SH-SY5Y (cell line): ENCODE measurements at regions not wholly inside any gene's neighbourhood (a gene's known extent, or its start where the extent isn't known, plus 50 kb on each side); places are given as distances from the start of the nearest gene placed in this dataset.

Experiments used
- GATA2 ChIP-seq: IDR thresholded peaks from 2 replicates; pipeline ENCODE4 v1.6.1; 2011; ENCODE audit warnings: mild to moderate bottlenecking, low read depth, low read length
- GATA3 ChIP-seq: IDR thresholded peaks from 2 replicates; pipeline ENCODE4 v1.6.1; 2011; ENCODE audit warnings: low read depth, mild to moderate bottlenecking, low read length, moderate library complexity

DNA sequence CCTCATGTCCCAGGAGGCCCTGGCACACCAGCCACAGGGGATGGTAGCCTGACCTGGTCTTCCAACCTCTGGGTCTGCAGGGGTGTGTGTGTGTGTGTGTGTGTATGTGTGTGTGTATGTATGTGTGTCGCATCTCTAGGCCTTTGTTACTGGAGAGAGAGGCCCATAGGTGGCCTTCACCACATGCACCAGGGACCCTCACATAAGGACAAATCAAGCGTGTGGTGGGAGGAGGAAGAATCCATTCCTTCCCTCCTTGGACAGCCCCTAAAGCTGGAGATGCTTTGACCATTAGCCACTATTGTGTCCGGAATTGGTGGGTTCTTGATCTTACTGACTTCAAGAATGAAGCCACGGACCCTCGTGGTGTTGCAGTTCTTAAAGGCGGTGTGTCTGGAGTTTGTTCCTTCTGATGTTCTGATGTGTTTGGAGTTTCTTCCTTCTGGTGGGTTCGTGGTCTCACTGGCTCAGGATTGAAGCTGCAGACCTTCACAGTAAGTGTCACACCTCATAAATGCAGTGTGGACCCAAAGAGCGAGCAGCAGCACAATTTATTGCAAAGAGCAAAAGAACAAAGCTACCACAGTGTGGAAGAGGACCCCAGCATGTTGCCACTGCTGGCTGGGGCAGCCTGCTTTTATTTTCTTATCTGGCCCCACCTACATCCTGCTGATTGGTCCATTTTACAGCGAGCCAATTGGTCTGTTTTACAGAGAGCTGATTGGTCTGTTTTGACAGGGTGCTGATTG, 104.1 kb downstream of the DDX1 start:
- TF ChIP-seq GATA3 (no peak), GATA2 (no peak)

GRCh38 chr2:15700131-15700530, 108.5 kb downstream of the DDX1 start:
- TF ChIP-seq GATA2 (no peak), GATA3 (no peak)

- TF ChIP-seq GATA2 (no peak), GATA3 (no peak)
These were observed 109.1 kb downstream of the DDX1 start for GRCh38 chr2:15700599-15701340.

DNA sequence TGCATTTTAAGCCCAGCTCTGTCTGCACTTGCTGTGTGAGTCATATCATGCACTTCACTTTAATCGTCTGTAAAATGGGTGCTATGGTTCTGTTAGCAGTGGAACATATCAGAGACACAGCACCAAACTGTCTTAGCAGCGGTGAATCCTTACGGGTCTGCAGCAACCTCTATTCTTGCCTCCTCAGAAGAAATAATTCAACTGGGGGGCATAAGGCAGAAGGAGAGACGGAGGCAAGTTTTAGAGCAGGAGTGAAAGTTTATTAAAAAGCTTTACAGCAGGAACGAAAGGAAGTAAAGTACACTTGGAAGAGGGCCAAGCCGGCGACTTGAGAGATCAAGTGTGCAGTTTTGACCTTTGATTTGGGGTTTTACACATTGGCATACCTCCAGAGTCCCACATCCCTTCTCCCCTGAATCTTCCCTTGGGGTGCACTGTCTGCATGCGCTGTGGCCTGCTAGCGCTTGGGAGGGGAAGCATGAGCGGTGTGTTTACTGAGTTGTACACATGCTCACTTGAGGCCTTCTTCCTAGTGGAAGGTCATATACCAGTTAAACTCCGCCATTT, 109.8 kb downstream of the DDX1 start:
- TF ChIP-seq GATA3 (no peak), GATA2 (no peak)

DNA sequence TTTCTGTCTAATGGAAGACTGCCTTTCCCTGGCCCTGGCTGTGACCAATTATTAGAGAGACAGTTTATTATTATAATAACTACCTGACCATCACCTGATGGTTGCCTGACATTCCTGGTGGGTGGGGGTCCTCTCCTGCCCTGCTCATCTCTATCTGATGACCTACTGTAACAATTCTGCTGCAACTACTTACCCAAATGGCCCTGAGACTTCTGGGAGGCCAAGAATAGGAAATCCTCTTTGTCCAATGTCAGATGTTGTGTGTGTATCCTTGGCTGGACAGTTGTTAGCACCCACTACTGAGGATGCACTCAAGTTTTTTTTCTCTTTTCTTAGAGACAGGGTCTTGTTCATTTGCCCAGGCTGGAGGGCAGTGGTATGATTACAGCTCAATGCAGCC, 110.3 kb downstream of the DDX1 start:
- TF ChIP-seq GATA3 (no peak), GATA2 (no peak)

GRCh38 chr2:15702452-15702851, 110.8 kb downstream of the DDX1 start:
- TF ChIP-seq GATA3 = no peak
- TF ChIP-seq GATA2 = no peak

GRCh38 chr2:15703365-15703869, 111.7 kb downstream of the DDX1 start:
- TF ChIP-seq GATA2 = no peak
- TF ChIP-seq GATA3 = no peak

DNA sequence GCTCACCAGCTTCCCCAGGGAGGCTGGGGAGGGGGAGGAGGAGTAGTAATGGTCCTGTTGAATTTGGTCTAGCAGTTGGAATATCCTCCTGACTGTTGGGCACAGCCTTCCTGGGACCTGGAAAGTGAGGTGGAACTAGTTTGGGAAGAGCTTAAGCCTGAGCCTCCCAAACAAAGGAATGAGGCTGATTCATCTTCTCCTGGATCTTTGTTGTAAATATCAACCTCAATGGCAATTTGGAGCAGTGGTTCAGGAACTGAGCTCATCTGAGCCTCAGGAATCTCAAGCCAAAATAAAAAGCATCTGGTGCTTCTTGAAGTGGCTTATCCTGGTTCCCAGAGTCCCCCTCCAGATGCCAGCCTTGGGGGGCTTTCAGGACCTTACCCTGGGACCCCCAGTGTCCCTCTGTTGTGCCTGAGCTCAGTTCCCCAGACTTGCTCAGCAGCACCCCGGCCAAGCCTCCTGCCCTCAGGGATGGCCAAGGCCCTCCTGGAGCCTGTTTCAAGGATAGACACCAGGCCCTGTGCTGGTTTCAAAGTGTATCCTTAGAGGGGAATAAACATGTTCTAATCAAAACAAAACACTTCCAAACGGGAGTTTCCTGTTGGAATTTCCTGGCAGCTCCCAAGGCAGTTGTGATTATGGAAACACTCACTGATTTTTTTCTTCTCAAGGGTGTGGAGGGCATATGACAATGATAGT, 112.6 kb downstream of the DDX1 start:
- TF ChIP-seq GATA3 = no peak
- TF ChIP-seq GATA2 = no peak

GRCh38 chr2:15704788-15705115, 113.1 kb downstream of the DDX1 start:
- TF ChIP-seq GATA2 (no peak), GATA3 (no peak)

DNA sequence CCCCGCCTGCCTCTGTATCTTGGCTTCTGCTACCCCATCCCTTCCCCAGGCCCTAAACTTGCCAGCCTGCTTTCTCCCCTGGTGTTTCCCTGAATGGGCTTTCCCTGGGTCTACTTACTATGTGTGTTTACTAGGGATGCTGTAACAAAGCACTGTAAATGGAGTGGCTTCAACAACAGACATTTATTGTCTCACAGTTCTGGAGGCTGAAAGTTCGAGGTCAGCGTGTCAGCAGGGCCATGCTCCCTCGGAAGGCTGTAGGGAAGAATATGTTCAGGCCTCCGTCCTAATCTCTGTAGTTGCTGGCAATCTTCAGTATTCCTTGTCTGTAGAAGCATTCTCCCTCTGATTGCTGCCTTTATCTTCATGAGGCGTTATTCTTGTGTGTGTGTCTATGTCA, 113.6 kb downstream of the DDX1 start:
- TF ChIP-seq GATA3 (no peak), GATA2 (no peak)

GRCh38 chr2:15705839-15706386, 114.2 kb downstream of the DDX1 start:
- no peak for TF ChIP-seq GATA2
- TF ChIP-seq GATA3 = no peak

DNA sequence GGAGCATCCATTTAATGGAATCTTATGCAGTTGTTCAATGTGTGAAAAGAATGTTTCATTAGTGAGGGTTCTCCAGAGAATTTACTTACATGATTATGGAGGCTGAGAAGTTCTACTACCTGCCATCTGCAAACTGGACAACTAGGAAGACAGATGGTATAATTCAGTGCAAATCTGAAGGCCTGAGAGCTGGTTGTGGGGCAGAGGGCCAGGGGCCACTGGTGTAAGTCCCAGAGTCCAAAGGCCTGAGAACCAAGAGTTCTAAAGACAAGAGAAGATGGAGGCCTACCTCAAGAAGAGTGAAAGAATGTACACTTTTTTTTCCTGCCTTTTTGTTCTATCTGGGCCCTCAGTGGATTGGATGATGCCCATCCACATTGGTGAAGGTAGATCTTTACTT, 114.8 kb downstream of the DDX1 start:
- TF ChIP-seq GATA3 (no peak), GATA2 (no peak)

GRCh38 chr2:15706986-15707632, 115.4 kb downstream of the DDX1 start:
- TF ChIP-seq GATA2 (no peak), GATA3 (no peak)
